Heart right ventricle (tissue), 16 donors: ENCODE measurements at regions not wholly inside any gene's neighbourhood (a gene's known extent, or its start where the extent isn't known, plus 50 kb on each side); places are given as distances from the start of the nearest gene placed in this dataset.
"Not testable (repeated sequence)": the region's sequence is repeated elsewhere in the genome, so short reads cannot be mapped to it uniquely, and the experiment has no call there.

Experiments used
- ATAC-seq, 8 donors: fragments of 200-7000 bp; cut with Tn5 transposase; one replicate each; pipeline ENCODE4 v1.9.1; 2020; ENCODE audit warnings: mild to moderate bottlenecking in 8 of 8, moderate library complexity in 8 of 8, moderate number of reproducible peaks in 1 of 8
- DNase-seq, 2 donors: peaks; one replicate each; pipeline ENCODE4 v3.0.0-alpha.2; 2020
- H3K27ac ChIP-seq, 10 donors: fragments of 200-600 bp; sonication (generic) in 2 of 10; one replicate each; pipeline versions ENCODE4 v1.5.0 to v1.8.0; 2020 to 2022; ENCODE audit warnings: mild to moderate bottlenecking in 3 of 10
- H3K27me3 ChIP-seq, 7 donors: fragments of 200-600 bp; one replicate each; pipeline ENCODE4 v1.8.0; 2021 to 2022; ENCODE audit warnings: mild to moderate bottlenecking in 2 of 7
- H3K36me3 ChIP-seq, 9 donors: fragments of 200-600 bp; sonication (generic) in 1 of 9; one replicate each; pipeline versions ENCODE4 v1.5.0 to v1.8.0; 2020 to 2022; ENCODE audit warnings: mild to moderate bottlenecking in 2 of 9
- H3K4me1 ChIP-seq, 9 donors: fragments of 200-600 bp; sonication (generic) in 1 of 9; one replicate each; pipeline versions ENCODE4 v1.5.0 to v1.8.0; 2020 to 2022; ENCODE audit warnings: mild to moderate bottlenecking in 4 of 9
- H3K4me3 ChIP-seq, 10 donors: fragments of 200-600 bp; sonication (generic) in 2 of 10; one replicate each; pipeline versions ENCODE4 v1.5.0 to v1.8.0; 2020 to 2022; ENCODE audit warnings: mild to moderate bottlenecking in 7 of 10, moderate library complexity in 2 of 10
- H3K9me3 ChIP-seq, 11 donors: fragments of 200-600 bp in 10 of 11; sonication (generic) in 2 of 11; one replicate each; pipeline versions ENCODE4 v1.5.0 to v1.8.0; 2013 to 2022; ENCODE audit warnings: mild to moderate bottlenecking in 2 of 11, control low read depth in 1 of 11, moderate library complexity in 1 of 11
- WGBS, 2 donors: extraction: QIAGEN DNeasy Blood & Tissue Kit; methylation state at CpG; one replicate each; pipeline ENCODE4 v1.1.7; 2013; ENCODE audit warnings: inconsistent platforms in 1 of 2; 5-methylcytosine and 5-hydroxymethylcytosine counted together
- intact Hi-C, 10 donors: fragments of 100-400 bp; cut with DNase I; formaldehyde crosslinking; loops; one replicate each; pipeline versions ENCODE4 v1.11.1 to v1.14.2; 2022
- TF ChIP-seq, protein P1 (sequence below), 9 donors: fragments of 200-600 bp; sonication (generic) in 2 of 9; IDR thresholded peaks; one replicate each; pipeline versions ENCODE4 v1.5.0 to v1.8.0; 2021 to 2022; ENCODE audit warnings: antibody characterized with exemption in 9 of 9, mild to moderate bottlenecking in 5 of 9, moderate library complexity in 1 of 9
- donor health status: Arrhythmogenic right ventricular cardiomyopathy.
- donor health status: ischemic (EF 13 %, LVEDD 7.1; RV severe dilation, severe dysfunction).
- donor health status: healthy with polysubstance abuse.
- donor health status: DM: no; HTN: yes; CAD: no.
- donor health status: DM: no; HTN: no; CAD: no.
- donor health status: ischemic (EF 25% LVEDD 6.9; RV normal size, moderate dysfunction).
- donor health status: ischemic (EF 25% LVEDD 5.7; RV mildly dilated, moderate dysfunction).
- donor health status: healthy.
- donor health status: DM: yes; HTN: yes; CAD: no.
- donor health status: Ischemic cardiomyopathy.
- donor health status: ischemic (EF 35%, LVEDD 5.7; RV mildly dilated, moderate dysfunction).
- donor health status: nonischemic (EF 11% LVEDD 7.7; RV severe dilation, severe dysfunction).
- donor health status: DM: yes; HTN: yes; CAD: no.
- donor health status: PGD.
- donor health status: ischemic (EF 29% LVEDD 5.4; RV normal size, mild dysfunction).
- donor health status: nonischemic (EF 23%, LVEDD 6.1; RV moderate dilation, normal function).

DNA sequence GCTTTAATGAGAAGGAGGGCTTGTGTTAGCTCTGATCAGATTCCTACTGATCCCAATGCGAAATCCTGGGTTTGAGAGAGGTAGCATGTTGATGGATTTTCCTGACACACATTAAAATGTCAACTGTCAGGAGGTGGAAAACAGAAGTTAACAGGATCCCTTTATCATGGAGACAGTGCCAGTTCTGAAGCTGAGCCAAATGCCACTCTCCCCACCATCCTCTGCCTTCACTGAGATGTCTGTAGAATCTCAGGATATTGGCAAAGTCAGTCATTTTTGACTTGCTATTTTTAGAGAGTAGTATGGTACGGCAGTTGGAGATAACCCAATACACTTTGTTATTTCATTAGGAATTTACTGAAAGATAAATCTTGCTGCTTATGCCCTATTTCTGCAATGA is 1816.2 kb upstream of the FLRT2 start:
- H3K27me3 ChIP-seq, result no peaks in the 10 kb centered on the region
- TF ChIP-seq, protein P1, sequence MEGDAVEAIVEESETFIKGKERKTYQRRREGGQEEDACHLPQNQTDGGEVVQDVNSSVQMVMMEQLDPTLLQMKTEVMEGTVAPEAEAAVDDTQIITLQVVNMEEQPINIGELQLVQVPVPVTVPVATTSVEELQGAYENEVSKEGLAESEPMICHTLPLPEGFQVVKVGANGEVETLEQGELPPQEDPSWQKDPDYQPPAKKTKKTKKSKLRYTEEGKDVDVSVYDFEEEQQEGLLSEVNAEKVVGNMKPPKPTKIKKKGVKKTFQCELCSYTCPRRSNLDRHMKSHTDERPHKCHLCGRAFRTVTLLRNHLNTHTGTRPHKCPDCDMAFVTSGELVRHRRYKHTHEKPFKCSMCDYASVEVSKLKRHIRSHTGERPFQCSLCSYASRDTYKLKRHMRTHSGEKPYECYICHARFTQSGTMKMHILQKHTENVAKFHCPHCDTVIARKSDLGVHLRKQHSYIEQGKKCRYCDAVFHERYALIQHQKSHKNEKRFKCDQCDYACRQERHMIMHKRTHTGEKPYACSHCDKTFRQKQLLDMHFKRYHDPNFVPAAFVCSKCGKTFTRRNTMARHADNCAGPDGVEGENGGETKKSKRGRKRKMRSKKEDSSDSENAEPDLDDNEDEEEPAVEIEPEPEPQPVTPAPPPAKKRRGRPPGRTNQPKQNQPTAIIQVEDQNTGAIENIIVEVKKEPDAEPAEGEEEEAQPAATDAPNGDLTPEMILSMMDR (IDR thresholded peaks at IDR 0.05), result no peak
- intact Hi-C loops, result no loop called here
- H3K4me3 ChIP-seq, result no peak overlapping the region
- H3K27ac ChIP-seq, result no peak overlapping the region
- no peaks in the 10 kb centered on the region for H3K4me1 ChIP-seq
- WGBS, 2 donors, result 48 to 54% methylated on average over 2 of the region's 2 CpGs
- H3K36me3 ChIP-seq, result no peaks in the 10 kb centered on the region
- DNase-seq, result no peak
- peaks cover 0 to 9% (median 0%) of the 10 kb centered on the region in 11 donors for H3K9me3 ChIP-seq
- ATAC-seq, result no peak

GRCh38 chr14:83714151-83714550 is 1815.8 kb upstream of the FLRT2 start:
- no peak for DNase-seq
- TF ChIP-seq, protein P1 (IDR thresholded peaks at IDR 0.05), result no peak
- Histone ChIP-seq H3K4me1 (no peaks in the 10 kb centered on the region), H3K27ac (no peak overlapping the region), H3K9me3 (peaks cover 0 to 5% (median 0%) of the 10 kb centered on the region in 11 donors), H3K27me3 (no peaks in the 10 kb centered on the region), H3K4me3 (no peak overlapping the region), H3K36me3 (no peaks in the 10 kb centered on the region)
- no peak for ATAC-seq
- intact Hi-C loops, result no loop called here

DNA sequence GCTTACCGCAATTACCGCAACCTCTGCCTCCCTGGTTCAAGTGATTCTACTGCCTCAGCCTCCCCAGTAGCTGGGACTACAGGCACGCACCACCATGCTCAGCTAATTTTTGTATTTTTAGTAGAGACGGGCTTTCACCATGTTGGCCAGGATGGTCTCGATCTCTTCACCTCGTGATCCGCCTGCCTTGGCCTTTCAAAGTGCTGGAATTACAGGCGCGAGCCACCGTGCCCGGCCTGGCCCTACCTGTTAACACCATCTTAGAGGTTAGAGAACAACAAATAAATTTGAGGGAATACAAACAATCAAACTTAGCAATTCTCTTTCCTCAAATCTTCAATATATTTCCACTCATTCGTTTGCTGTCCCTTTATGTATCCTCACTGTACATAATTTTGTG is 1810.5 kb upstream of the FLRT2 start:
- H3K4me1 ChIP-seq, H3K27me3 ChIP-seq, H3K4me3 ChIP-seq, DNase-seq, H3K9me3 ChIP-seq, intact Hi-C loops, H3K27ac ChIP-seq, ATAC-seq, H3K36me3 ChIP-seq: not testable (repeated sequence)
- 97 to 98% methylated on average over 12 of the region's 12 CpGs for WGBS, 2 donors

- no peak for DNase-seq
- WGBS, 2 donors, result 77 to 84% methylated on average over 1 of the region's 1 CpG
- no peaks in the 10 kb centered on the region for H3K4me1 ChIP-seq
- no peak for ATAC-seq
- intact Hi-C loops, result no loop called here
- H3K27me3 ChIP-seq, result no peaks in the 10 kb centered on the region
- H3K4me3 ChIP-seq, result no peak overlapping the region
- peaks cover 0 to 6% (median 0%) of the 10 kb centered on the region in 11 donors for H3K9me3 ChIP-seq
- H3K27ac ChIP-seq, result no peak overlapping the region
- H3K36me3 ChIP-seq, result no peaks in the 10 kb centered on the region
- TF ChIP-seq, protein P1 (IDR thresholded peaks at IDR 0.05), result no peak
These were observed 1796.3 kb upstream of the FLRT2 start for GRCh38 chr14:83733670-83734069.

DNA sequence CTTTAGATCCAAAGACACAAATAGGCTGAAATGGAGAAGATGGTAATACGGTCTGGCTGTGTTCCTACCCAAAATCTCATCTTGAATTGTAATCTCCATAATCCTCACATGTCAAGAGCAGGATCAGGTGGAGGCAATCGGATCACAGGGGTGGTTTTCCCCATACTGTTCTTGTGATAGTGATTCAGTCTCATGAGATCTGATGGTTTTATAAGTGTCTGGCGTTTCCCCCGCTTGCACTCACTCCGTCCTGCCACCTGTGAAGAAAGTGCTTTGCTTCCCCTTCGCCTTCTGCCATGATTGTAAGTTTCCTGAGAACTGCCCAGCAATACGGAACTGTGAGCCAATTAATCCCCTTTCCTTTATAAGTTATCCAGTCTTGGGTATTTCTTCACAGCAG is 1795.5 kb upstream of the FLRT2 start:
- ATAC-seq (no peak), DNase-seq (no peak)
- H3K36me3 ChIP-seq, result no peaks in the 10 kb centered on the region
- H3K27me3 ChIP-seq, result no peaks in the 10 kb centered on the region
- TF ChIP-seq, protein P1 (IDR thresholded peaks at IDR 0.05), result no peak
- intact Hi-C loops, result no loop called here
- H3K4me1 ChIP-seq, result no peaks in the 10 kb centered on the region
- no peak overlapping the region for H3K27ac ChIP-seq
- no peak overlapping the region for H3K4me3 ChIP-seq
- 78 to 79% methylated on average over 7 of the region's 7 CpGs for WGBS, 2 donors
- H3K9me3 ChIP-seq, result no peaks in the 10 kb centered on the region
